ENCODE measurements at regions not wholly inside any gene's neighbourhood (a gene's known extent, or its start where the extent isn't known, plus 50 kb on each side); places are given as distances from the start of the nearest gene placed in this dataset.

DNA sequence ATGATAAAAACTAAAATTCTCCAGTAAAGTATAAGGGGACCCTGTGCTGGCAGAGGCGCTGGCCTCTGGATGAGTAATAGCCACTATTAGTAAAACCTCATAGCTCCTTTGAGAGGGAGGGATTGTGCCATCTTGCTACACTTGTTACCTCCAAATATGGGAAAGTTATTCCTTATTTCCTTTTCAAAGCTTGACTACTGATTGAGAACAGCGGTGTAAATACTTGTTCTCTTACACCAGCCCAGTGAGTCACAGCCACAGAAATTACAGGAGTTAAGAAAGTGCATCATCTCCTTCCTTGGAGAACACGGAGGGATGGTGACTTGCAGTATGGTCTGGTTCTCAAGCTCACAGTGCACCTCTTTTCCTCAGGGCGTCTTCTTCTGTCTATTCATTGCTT is 379.0 kb downstream of the EFNB2 start:
- intact Hi-C loops (cut with micrococcal nuclease) = no loop called here
- RAD21 ChIA-PET (ENCODE audit: low non-redundant PET in 1 of 2, low total read pairs in 2 of 2, uncharacterized antibody in 2 of 2, unreplicated experiment in 2 of 2) = no interaction called here
- Histone ChIP-seq H2AFZ (ENCODE audit: low read depth, low read length, poor library complexity, severe bottlenecking) (peak overlapping the region; percentile 24), H4K20me1 (ENCODE audit: insufficient read depth) (no peaks in the 10 kb centered on the region), H3K36me3 (ENCODE audit: control insufficient read depth in 1 of 2, insufficient read depth in 2 of 2, low read length in 2 of 2) (no peaks in the 10 kb centered on the region), H3K9me3 (ENCODE audit: control insufficient read depth in 1 of 2, insufficient read depth in 1 of 2, low read depth in 1 of 2, low read length in 2 of 2) (no peaks in the 10 kb centered on the region), H3K4me2 (ENCODE audit: low read length) (peak overlapping the region; percentile 39), H3K9ac (ENCODE audit: low read length) (0 out of 2 replicates have a peak overlapping the region, but pooled peaks have one; percentile 3), H3K9me2 (ENCODE audit: insufficient read depth) (no peaks in the 10 kb centered on the region), H3K4me3 (replicated peaks in 1 of 2; ENCODE audit: low read depth in 1 of 2, low read length in 2 of 2) (no peak overlapping the region), H3K79me2 (ENCODE audit: insufficient read depth, low read length) (no peaks in the 10 kb centered on the region), H3K27ac (ENCODE audit: low read depth, low read length) (peak overlapping the region; percentile 3; the same call in 1 of the 2 replicates), H3K27me3 (ENCODE audit: insufficient read depth, low read length) (no peaks in the 10 kb centered on the region), H3K4me1 (ENCODE audit: control insufficient read depth in 1 of 2, insufficient read depth in 2 of 2, low read length in 2 of 2) (peaks cover 14 to 48% of the 10 kb centered on the region in 2 experiments)
- CTCF ChIA-PET = no interaction called here
- DNase-seq (ENCODE audit: low read depth, low spot score) = peak; percentile 78
- TF ChIP-seq, protein P1, sequence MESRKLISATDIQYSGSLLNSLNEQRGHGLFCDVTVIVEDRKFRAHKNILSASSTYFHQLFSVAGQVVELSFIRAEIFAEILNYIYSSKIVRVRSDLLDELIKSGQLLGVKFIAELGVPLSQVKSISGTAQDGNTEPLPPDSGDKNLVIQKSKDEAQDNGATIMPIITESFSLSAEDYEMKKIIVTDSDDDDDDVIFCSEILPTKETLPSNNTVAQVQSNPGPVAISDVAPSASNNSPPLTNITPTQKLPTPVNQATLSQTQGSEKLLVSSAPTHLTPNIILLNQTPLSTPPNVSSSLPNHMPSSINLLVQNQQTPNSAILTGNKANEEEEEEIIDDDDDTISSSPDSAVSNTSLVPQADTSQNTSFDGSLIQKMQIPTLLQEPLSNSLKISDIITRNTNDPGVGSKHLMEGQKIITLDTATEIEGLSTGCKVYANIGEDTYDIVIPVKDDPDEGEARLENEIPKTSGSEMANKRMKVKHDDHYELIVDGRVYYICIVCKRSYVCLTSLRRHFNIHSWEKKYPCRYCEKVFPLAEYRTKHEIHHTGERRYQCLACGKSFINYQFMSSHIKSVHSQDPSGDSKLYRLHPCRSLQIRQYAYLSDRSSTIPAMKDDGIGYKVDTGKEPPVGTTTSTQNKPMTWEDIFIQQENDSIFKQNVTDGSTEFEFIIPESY (IDR thresholded peaks at IDR 0.05; ENCODE audit: extremely low read depth, insufficient replicate concordance, low read length) = no peak
- TF ChIP-seq JUND (IDR thresholded peaks at IDR 0.05) (peak; percentile 63), CBX3 (IDR thresholded peaks at IDR 0.05; ENCODE audit: low read depth) (peak; percentile 72), FOSL1 (IDR thresholded peaks at IDR 0.05; ENCODE audit: low read depth) (peak; percentile 70), SP1 (IDR thresholded peaks at IDR 0.05; ENCODE audit: low read depth) (peak; percentile 64), CEBPB (IDR thresholded peaks at IDR 0.05; ENCODE audit: low read depth) (peak; percentile 73), POLR2A (IDR thresholded peaks at IDR 0.05; ENCODE audit: borderline replicate concordance, extremely low read depth, insufficient read depth, insufficient read length) (no peak), SRF (IDR thresholded peaks at IDR 0.05; ENCODE audit: low read depth) (peak; percentile 99), EGR1 (IDR thresholded peaks at IDR 0.05; ENCODE audit: low read depth) (no peak)
- TF ChIP-seq, protein P2, sequence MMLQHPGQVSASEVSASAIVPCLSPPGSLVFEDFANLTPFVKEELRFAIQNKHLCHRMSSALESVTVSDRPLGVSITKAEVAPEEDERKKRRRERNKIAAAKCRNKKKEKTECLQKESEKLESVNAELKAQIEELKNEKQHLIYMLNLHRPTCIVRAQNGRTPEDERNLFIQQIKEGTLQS (IDR thresholded peaks at IDR 0.05) = 0 out of 2 replicates have a peak, but pooled peaks have one; percentile 34
- TF ChIP-seq, protein P3, sequence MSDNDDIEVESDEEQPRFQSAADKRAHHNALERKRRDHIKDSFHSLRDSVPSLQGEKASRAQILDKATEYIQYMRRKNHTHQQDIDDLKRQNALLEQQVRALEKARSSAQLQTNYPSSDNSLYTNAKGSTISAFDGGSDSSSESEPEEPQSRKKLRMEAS (IDR thresholded peaks at IDR 0.05) = peak; percentile 28; the same call in 1 of the 2 replicates
- POLR2A ChIA-PET = no interaction called here
- ATAC-seq = peak; percentile 71
- no TSS peak for BruUV-seq (replicated peaks)

Data from HCT116 (cell line).